HFFc6 (cell line): ENCODE measurements at regions not wholly inside any gene's neighbourhood (a gene's known extent, or its start where the extent isn't known, plus 50 kb on each side); places are given as distances from the start of the nearest gene placed in this dataset.

Source experiments
- DNase-seq: peaks from one replicate; pipeline ENCODE4 v3.0.0-alpha.2; 2018
- H3K27ac Mint-ChIP-seq: 2 replicates; pipeline ENCODE4 v1.8.0; 2020; ENCODE audit warnings: mild to moderate bottlenecking, mixed read lengths
- H3K27me3 Mint-ChIP-seq: 2 replicates; pipeline ENCODE4 v1.8.0; 2021; ENCODE audit warnings: mild to moderate bottlenecking, moderate library complexity, mixed read lengths; ENCODE audit not compliant: insufficient read depth
- H3K36me3 Mint-ChIP-seq: 2 replicates; pipeline ENCODE4 v1.8.0; 2021; ENCODE audit warnings: low read depth, mixed read lengths
- H3K4me1 Mint-ChIP-seq: 2 replicates; pipeline ENCODE4 v1.8.0; 2020; ENCODE audit warnings: low read depth, mixed read lengths
- H3K4me3 Mint-ChIP-seq: 2 replicates; pipeline ENCODE4 v1.8.0; 2020; ENCODE audit warnings: mild to moderate bottlenecking, moderate library complexity, mixed read lengths
- H3K9me3 Mint-ChIP-seq: 2 replicates; pipeline ENCODE4 v1.8.0; 2020; ENCODE audit warnings: mild to moderate bottlenecking, mixed read lengths
- TF ChIP-seq, protein P1 (sequence below): fragments of 200-600 bp; sonication (generic); IDR thresholded peaks from 2 replicates; pipeline ENCODE4 v1.5.0; 2021; ENCODE audit warnings: antibody characterized with exemption, mild to moderate bottlenecking

GRCh38 chr18:54433368-54433767 is 75.7 kb downstream of the C18orf54 start:
- H3K4me1 Mint-ChIP-seq, result no peaks in the 10 kb centered on the region
- no peak for DNase-seq
- TF ChIP-seq, protein P1, sequence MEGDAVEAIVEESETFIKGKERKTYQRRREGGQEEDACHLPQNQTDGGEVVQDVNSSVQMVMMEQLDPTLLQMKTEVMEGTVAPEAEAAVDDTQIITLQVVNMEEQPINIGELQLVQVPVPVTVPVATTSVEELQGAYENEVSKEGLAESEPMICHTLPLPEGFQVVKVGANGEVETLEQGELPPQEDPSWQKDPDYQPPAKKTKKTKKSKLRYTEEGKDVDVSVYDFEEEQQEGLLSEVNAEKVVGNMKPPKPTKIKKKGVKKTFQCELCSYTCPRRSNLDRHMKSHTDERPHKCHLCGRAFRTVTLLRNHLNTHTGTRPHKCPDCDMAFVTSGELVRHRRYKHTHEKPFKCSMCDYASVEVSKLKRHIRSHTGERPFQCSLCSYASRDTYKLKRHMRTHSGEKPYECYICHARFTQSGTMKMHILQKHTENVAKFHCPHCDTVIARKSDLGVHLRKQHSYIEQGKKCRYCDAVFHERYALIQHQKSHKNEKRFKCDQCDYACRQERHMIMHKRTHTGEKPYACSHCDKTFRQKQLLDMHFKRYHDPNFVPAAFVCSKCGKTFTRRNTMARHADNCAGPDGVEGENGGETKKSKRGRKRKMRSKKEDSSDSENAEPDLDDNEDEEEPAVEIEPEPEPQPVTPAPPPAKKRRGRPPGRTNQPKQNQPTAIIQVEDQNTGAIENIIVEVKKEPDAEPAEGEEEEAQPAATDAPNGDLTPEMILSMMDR, result no peak
- H3K4me3 Mint-ChIP-seq, result no peak overlapping the region
- no peak overlapping the region for H3K27ac Mint-ChIP-seq
- no peaks in the 10 kb centered on the region for H3K9me3 Mint-ChIP-seq
- H3K36me3 Mint-ChIP-seq, result no peaks in the 10 kb centered on the region
- peaks cover 13% of the 10 kb centered on the region; the same call in 1 of the 2 replicates for H3K27me3 Mint-ChIP-seq

DNA sequence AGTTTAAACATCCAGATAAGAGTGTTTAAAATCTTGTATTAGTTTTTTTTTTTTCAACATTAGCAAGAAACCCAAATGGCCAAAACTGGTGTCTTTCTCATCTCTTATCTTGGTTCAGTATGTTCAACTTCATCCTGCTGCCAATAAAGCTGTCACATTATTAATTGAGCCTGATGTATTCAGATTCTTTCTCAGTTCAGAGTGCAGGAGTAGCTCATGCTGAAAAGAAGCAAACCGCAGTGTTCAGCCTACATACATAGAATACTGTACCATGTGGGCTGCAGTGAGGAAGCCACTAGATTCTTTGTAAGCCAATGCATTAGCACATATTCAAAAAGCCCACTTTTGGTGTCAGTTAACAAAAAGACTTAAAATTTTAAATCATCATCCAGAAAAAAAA is 76.2 kb downstream of the C18orf54 start:
- Mint-ChIP-seq H3K27ac (no peak overlapping the region), H3K36me3 (no peaks in the 10 kb centered on the region), H3K27me3 (peaks cover 17% of the 10 kb centered on the region; the same call in 1 of the 2 replicates), H3K4me3 (no peak overlapping the region), H3K9me3 (no peaks in the 10 kb centered on the region), H3K4me1 (no peaks in the 10 kb centered on the region)
- TF ChIP-seq, protein P1, result no peak
- DNase-seq, result no peak

DNA sequence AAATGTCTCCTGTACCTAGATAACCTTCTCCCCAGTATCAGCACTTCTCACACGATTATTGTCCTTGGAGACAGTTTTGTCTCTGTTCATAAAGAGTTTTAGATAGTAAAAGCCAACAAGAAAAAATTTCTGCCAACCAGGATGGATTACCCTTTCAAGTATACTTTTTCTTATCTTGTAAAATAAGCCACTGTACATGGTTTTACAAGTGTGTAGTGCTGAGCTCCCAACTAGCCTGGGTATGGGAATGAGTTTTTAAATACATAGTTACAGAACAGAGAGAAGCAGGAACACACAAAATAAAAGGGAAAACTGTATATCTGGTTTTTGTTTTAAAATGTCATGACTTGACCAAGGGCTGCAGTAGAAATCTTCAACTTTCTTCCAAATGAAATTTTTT is 76.7 kb downstream of the C18orf54 start:
- Mint-ChIP-seq H3K27ac (no peak overlapping the region), H3K27me3 (peaks cover 17% of the 10 kb centered on the region; the same call in 1 of the 2 replicates), H3K4me1 (no peaks in the 10 kb centered on the region), H3K36me3 (no peaks in the 10 kb centered on the region), H3K9me3 (no peaks in the 10 kb centered on the region), H3K4me3 (no peak overlapping the region)
- TF ChIP-seq, protein P1, result no peak
- no peak for DNase-seq

GRCh38 chr18:54436501-54436900 is 78.8 kb downstream of the C18orf54 start:
- no peaks in the 10 kb centered on the region for H3K9me3 Mint-ChIP-seq
- no peak for DNase-seq
- TF ChIP-seq, protein P1, result no peak
- no peak overlapping the region for H3K27ac Mint-ChIP-seq
- H3K36me3 Mint-ChIP-seq, result no peaks in the 10 kb centered on the region
- H3K4me1 Mint-ChIP-seq, result peaks cover 4% of the 10 kb centered on the region; the same call in 1 of the 2 replicates
- no peak overlapping the region for H3K4me3 Mint-ChIP-seq
- H3K27me3 Mint-ChIP-seq, result peaks cover 16% of the 10 kb centered on the region

DNA sequence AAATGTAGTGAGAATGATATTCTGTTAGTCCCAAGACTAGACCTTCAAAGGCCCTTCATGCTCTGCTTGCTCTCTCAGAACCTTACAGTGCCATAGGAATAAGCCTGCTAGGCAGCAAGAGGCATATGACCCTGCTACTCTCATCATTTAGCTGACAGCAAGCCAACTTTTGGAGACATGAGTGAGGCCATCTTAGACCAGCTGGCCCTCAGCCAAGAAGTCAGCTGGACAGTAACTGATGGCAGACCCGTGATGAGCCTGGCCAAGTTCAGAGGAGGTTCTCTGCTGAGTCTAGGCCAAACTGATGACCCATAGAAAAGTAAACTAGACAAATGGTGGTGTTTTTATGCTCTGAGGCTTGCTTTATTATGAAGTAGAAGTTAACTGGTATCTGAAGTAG is 82.6 kb downstream of the C18orf54 start:
- no peak overlapping the region for H3K4me3 Mint-ChIP-seq
- H3K27ac Mint-ChIP-seq, result no peak overlapping the region
- H3K27me3 Mint-ChIP-seq, result peaks cover 25% of the 10 kb centered on the region
- peaks cover 6% of the 10 kb centered on the region; the same call in 1 of the 2 replicates for H3K4me1 Mint-ChIP-seq
- no peak for DNase-seq
- H3K36me3 Mint-ChIP-seq, result no peaks in the 10 kb centered on the region
- TF ChIP-seq, protein P1, result no peak
- H3K9me3 Mint-ChIP-seq, result no peaks in the 10 kb centered on the region
